ENCODE measurements at regions not wholly inside any gene's neighbourhood (a gene's known extent, or its start where the extent isn't known, plus 50 kb on each side); places are given as distances from the start of the nearest gene placed in this dataset.

DNA sequence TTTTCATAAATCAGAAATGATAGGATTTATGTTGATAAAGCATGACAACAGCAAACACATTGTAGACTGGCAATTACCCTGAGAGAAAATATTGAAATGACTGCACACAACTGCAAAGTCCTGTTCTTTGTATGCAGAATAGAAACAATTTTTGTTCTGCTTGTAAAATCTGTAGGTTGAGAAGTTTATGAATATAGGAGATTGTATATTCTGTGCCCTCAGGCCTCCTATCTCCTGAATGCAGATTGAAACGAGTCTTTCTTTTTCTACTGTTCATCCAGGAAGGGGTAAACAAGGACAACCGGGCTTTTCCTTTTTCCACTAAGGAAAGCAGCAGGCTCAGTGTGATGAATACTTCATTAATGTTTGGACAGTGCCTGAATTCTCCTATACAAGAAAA is 95.0 kb upstream of the HAPLN1 start:
- no peaks in the 10 kb centered on the region for H4K20me1 ChIP-seq (replicated peaks in 1 of 2; ENCODE audit: control insufficient read depth in 1 of 2, insufficient read depth in 2 of 2, low read length in 2 of 2)

More for the DNA sequence above, 95.0 kb upstream of the HAPLN1 start:
- Histone ChIP-seq H2BK20ac (ENCODE audit: low read length) (no peak overlapping the region), H3K4me1 (replicated peaks in 1 of 4; ENCODE audit: control insufficient read depth in 3 of 4, insufficient read depth in 4 of 4, low read length in 3 of 4) (no peaks in the 10 kb centered on the region), H3K14ac (ENCODE audit: insufficient read length) (no peak overlapping the region), H2AK5ac (ENCODE audit: low read depth, low read length) (no peak overlapping the region), H3K9ac (replicated peaks in 1 of 4; ENCODE audit: extremely low read depth in 1 of 4, low read depth in 3 of 4, low read length in 3 of 4) (no peak overlapping the region), H2BK120ac (replicated peaks; ENCODE audit: low read depth, low read length) (no peak overlapping the region), H3K79me1 (ENCODE audit: low read depth, low read length) (no peaks in the 10 kb centered on the region), H3K79me2 (ENCODE audit: control insufficient read depth in 1 of 2, insufficient read depth in 2 of 2, low read length in 2 of 2) (no peaks in the 10 kb centered on the region), H4K5ac (ENCODE audit: insufficient read length, low read depth, low read length) (no peak overlapping the region), H2BK15ac (ENCODE audit: low read length) (no peak overlapping the region), H2BK12ac (ENCODE audit: low read depth, low read length) (no peak overlapping the region), H3K4ac (replicated peaks; ENCODE audit: insufficient read length, low read depth, low read length) (no peak overlapping the region), H2AFZ (ENCODE audit: low read length) (no peak overlapping the region), H3K4me3 (ENCODE audit: extremely low read depth in 1 of 4, insufficient read depth in 2 of 4, low read depth in 3 of 4, low read length in 4 of 4) (no peak overlapping the region), H3K56ac (replicated peaks; ENCODE audit: insufficient read length, low read depth, low read length) (no peak overlapping the region), H3K27ac (ENCODE audit: low read depth, low read length) (no peak overlapping the region), H3K23ac (ENCODE audit: insufficient read length) (no peak overlapping the region), H3K23me2 (ENCODE audit: low read depth, low read length) (no peaks in the 10 kb centered on the region), H3K18ac (ENCODE audit: extremely low read depth, low read length) (no peak overlapping the region), H2BK5ac (ENCODE audit: low read depth, low read length) (no peak overlapping the region), H4K91ac (replicated peaks; ENCODE audit: insufficient read length, low read length) (no peak overlapping the region), H3K36me3 (ENCODE audit: control insufficient read depth in 2 of 4, insufficient read depth in 4 of 4, low read length in 3 of 4) (no peaks in the 10 kb centered on the region), H3K27me3 (replicated peaks in 1 of 4; ENCODE audit: control insufficient read depth in 3 of 4, extremely low read depth in 1 of 4, insufficient read depth in 3 of 4, low read length in 3 of 4) (no peaks in the 10 kb centered on the region), H3K4me2 (ENCODE audit: insufficient read depth in 1 of 2, low read depth in 2 of 2, low read length in 2 of 2) (no peak overlapping the region), H4K8ac (ENCODE audit: extremely low read depth, insufficient read depth, low read length) (no peak overlapping the region), H3K9me3 (ENCODE audit: insufficient read depth in 2 of 2, low read depth in 1 of 2, low read length in 1 of 2) (no peaks in the 10 kb centered on the region)
- POLR2A ChIA-PET (ENCODE audit: partially characterized antibody): no interaction called here
- FAIRE-seq (no peak), DNase-seq (ENCODE audit: low read depth in 1 of 2, low spot score in 2 of 2) (no peak)
- WGBS, 2 experiments (ENCODE audit: extremely low coverage in 1 of 2, insufficient coverage in 1 of 2, insufficient read length in 1 of 2, insufficient replicate concordance in 2 of 2, low coverage in 1 of 2, low lambda C conversion rate in 2 of 2, missing lambda C conversion rate in 1 of 2): 89% methylated on average over 2 of the region's 2 CpGs; no CpG with 5 or more reads in 1 of the 2 experiments
- CTCF ChIA-PET (ENCODE audit: partially characterized antibody): interaction anchor here (1.8 kb wide), 1 partner anchor 9 kb away, joined by 3 read pairs; no protein-coding TSS in a partner anchor
- TF ChIP-seq CHD1 (IDR thresholded peaks at IDR 0.05; ENCODE audit: low read depth, low read length) (no peak), RXRA (IDR thresholded peaks at IDR 0.05; ENCODE audit: insufficient read depth, low read depth, low read length) (no peak)
- TF ChIP-seq, protein P1, sequence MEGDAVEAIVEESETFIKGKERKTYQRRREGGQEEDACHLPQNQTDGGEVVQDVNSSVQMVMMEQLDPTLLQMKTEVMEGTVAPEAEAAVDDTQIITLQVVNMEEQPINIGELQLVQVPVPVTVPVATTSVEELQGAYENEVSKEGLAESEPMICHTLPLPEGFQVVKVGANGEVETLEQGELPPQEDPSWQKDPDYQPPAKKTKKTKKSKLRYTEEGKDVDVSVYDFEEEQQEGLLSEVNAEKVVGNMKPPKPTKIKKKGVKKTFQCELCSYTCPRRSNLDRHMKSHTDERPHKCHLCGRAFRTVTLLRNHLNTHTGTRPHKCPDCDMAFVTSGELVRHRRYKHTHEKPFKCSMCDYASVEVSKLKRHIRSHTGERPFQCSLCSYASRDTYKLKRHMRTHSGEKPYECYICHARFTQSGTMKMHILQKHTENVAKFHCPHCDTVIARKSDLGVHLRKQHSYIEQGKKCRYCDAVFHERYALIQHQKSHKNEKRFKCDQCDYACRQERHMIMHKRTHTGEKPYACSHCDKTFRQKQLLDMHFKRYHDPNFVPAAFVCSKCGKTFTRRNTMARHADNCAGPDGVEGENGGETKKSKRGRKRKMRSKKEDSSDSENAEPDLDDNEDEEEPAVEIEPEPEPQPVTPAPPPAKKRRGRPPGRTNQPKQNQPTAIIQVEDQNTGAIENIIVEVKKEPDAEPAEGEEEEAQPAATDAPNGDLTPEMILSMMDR (IDR thresholded peaks at IDR 0.05; ENCODE audit: control extremely low read depth in 1 of 3, insufficient read depth in 1 of 3, low read depth in 1 of 3, low read length in 3 of 3): no peak
